ENCODE measurements at regions not wholly inside any gene's neighbourhood (a gene's known extent, or its start where the extent isn't known, plus 50 kb on each side); places are given as distances from the start of the nearest gene placed in this dataset.

GRCh38 chr16:79293836-79294460 is 306.6 kb downstream of the MAF start:
- no peak for DNase-seq

DNA sequence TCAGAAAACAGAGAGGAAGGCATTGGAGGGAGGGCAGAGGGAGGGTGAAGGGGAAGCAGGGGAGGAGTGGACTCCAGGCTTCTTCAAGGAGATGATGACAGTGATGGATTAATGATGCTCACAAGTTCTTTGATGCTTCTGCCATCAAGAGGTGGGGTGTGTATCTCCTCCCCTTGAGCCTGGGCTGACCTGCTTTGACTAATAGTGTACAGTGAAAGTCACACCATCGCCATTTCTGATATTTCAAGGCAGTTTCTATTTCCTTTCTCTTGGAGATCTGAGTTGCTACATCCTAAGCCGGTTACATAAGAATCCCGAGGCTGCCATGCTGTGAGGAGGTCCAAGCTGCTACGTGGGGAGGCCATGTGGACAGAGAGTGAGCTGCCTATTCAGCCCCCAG is 312.5 kb downstream of the MAF start:
- peak; percentile 76 for DNase-seq

GRCh38 chr16:79287424-79287917 is 313.1 kb downstream of the MAF start:
- DNase-seq = no peak

- DNase-seq = peak; percentile 76
Observed at GRCh38 chr16:79286646-79287423, 313.7 kb downstream of the MAF start.

- no peak for DNase-seq
Observed at GRCh38 chr16:79284766-79285165, 315.8 kb downstream of the MAF start.

- DNase-seq = peak; percentile 75
Observed at GRCh38 chr16:79283578-79283977, 317.0 kb downstream of the MAF start.

DNA sequence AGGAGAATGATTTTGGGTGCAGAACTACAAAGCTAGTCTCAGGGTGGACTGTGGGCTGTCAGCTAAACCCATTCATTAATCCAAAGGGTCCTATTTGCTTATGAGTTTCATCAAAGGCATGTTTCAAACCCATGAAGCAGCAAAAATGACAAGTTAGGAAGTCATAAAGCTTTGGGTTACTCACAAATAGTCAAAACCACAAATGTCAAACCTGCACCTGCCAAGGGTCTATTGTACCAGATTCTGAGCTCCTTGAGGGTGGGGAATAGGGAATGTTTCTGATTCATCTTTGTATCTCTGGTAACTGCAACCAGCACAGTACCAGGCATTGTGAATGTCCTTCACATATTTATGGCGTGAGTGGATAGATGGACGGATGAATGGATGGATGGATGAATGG is 317.7 kb downstream of the MAF start:
- peak; percentile 59 for DNase-seq

DNA sequence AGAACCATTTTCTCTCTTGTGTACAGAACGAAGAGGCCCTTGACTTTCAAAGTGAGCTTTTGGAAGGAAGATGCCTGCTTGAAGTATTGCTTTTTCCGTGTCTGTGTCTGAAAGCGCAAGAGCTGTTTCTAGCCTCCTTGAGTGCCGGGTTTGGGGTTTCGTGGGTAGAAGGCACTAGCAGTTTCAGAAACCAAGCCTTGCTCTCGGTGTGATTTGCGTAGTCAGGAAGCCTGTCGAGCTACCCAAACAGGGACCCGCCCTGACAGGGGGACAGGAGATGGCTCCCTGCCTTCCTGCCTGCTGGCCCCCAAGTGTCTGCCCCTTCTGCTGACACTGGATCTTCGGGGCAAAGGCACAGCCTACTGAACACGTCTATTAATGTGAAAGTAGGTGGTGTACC is 322.0 kb downstream of the MAF start:
- DNase-seq = peak; percentile 92

DNA sequence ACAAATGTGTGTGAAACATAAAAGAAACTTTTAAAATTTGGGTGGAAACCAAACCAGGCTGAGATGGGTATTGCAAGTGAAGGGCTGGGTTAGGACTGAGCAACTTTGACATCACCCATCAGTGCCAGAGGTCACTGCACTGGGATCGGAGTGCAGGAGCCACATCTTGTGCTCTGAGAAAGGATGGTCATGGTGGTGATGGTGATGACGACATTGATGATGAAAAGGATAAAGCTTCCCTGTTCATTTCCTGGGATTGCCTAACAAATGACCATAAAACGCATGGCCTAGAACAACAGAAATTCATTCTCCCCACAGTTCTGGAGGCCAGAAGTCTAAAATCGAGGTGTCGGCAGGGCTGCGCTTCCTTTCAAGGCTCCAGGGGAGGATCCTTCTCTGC is 324.0 kb downstream of the MAF start:
- DNase-seq = no peak

DNA sequence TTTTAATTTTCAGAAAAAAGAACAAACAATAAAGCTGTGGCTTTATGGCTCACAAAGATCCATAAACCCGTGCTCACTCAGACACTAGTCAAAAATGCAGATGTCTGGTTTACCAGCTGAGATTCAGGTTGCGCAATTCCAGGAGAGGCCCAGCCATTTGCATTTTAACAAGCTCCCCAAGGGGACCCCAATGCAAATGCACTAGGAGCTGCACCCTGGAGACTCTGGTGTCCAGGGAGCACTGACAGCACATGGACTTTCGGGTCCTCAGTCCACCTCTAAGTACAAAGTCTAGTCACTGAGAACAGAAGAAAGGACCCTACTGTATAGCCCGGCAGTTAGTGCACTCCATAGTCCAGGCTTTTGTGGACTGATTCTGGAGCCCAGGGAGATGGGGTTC is 326.3 kb downstream of the MAF start:
- DNase-seq = peak; percentile 16

DNA sequence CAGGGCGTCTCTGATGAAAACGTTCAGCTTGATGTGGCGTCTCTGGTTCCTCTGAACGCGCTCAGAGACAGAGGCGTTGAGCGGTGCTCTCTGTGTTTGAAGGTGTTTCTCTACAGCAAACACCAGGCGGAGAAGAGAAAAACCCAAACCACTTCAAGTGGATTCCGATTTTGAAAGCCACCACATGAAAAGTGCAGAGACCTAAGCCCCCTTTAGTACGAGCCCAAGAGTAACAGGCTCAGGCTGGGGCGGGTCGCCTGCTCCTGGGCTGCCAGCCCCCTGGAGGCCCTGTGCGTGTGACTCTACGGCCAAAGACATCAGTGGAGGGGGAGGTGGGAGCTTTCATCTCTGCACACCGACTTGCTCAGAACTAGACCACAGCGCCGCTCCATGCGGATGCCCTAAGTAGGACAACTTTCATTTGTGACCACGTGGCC is 328.4 kb downstream of the MAF start:
- DNase-seq = peak; percentile 90

GRCh38 chr16:79271583-79271982 is 329.0 kb downstream of the MAF start:
- no peak for DNase-seq

- DNase-seq = peak; percentile 16
Observed at GRCh38 chr16:79270011-79270410, 330.5 kb downstream of the MAF start.

DNA sequence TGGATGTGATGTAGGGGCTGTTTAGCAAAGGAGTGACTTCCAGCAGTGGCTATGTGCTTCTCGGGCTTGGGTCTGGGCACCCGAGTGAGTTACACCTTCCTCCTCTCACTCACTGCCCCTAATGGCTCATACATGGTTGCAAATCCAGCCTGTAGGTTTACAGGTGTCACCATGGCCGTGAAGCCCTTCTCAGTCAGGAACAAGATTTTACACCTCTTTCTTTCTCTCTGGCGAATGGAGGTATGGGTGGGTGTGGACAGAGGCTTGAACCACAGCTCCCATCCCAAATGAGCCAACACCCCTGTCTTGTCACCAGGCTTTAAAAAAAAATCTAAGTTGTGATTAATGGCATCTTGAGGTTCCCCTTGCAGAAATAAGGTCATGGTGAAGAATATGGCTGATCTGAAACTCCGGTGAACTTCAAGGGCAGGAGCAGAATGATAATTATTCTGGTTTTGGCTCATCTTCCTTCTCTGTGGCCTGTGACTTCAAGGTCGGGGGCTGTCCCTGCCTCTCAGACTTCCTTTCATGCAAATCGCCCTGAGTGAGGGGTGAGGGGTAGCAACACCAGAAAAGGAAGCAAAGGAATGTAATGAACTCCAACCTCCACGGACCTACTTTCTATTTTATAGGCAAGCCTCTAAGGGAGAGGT is 331.2 kb downstream of the MAF start:
- peak; percentile 95 for DNase-seq

DNA sequence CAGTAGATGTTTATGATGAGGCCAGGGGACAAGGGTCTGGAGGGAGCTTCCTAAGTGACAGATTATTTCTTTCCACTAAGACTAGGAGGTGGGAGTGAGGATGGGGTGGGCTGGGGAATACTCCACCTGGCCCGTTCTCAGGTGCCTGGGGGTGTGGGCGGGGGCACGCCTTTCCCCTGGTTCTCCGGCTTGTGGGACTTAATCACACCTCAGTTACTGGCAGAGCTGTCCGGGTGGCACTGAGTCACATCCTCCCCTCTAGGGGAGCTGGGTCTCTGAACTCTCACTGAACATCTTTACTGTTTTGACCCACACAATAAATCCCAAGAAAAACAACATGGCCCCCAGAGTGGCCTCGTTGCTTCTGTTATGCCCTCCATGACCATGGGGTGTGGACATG is 332.8 kb downstream of the MAF start:
- peak; percentile 84 for DNase-seq

- no peak for DNase-seq
Observed at GRCh38 chr16:79267146-79267545, 333.4 kb downstream of the MAF start.

DNA sequence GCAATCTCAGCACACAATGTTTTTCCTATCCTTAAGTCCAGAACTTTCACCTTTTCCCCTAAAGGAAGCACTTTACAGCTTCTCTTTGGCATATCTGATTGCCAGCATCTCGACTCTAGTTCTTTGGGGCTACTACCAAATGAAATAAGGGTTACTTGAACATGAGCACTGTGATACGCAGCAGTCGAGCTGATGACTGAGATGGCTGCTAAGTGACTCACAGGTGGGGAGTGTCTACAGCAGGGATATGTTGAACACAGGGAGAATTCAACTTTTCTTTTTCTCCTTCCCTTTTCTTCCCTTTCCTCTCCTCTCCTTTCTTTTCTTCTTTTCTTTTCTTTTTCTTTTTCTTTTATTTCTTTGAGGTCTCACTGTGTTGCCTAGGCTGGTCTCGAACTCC is 334.8 kb downstream of the MAF start:
- peak; percentile 41 for DNase-seq

DNA sequence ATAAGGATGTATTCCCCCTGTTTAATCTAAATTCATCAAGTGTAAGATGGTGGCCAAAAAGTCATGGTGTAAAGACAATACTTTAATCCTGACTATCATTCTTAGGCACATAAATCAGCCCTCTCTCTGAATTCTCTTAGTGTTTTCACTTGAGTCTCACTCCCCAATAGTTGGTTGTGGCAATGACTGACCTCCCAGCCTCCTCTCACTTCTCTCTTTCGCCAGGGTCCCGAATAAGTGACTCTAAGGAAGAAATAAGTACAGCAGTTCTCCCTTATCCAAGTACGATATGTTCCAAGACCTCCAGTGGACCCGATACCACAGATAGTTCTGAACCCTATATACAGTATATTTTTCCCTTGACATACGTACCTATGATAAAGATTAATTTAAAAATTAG is 335.3 kb downstream of the MAF start:
- no peak for DNase-seq

GRCh38 chr16:79264237-79265109 is 336.1 kb downstream of the MAF start:
- no peak for DNase-seq

GRCh38 chr16:79263425-79263824 is 337.1 kb downstream of the MAF start:
- peak; percentile 72 for DNase-seq

Measured in activated CD4-positive, alpha-beta T cell treated with anti-CD3 and anti-CD28 coated beads, Interleukin-10, Interleukin-2, amounts not matched to agents 100 ng/mL and 50 ng/mL, durations not matched to agents 16 hours and 8 hours (primary cell).